ENCODE measurements at regions not wholly inside any gene's neighbourhood (a gene's known extent, or its start where the extent isn't known, plus 50 kb on each side); places are given as distances from the start of the nearest gene placed in this dataset.

GRCh38 chr14:98103705-98104104 lies 1168.3 kb downstream of the BCL11B start:
- no peak for DNase-seq (ENCODE audit: low read depth in 2 of 2)

DNA sequence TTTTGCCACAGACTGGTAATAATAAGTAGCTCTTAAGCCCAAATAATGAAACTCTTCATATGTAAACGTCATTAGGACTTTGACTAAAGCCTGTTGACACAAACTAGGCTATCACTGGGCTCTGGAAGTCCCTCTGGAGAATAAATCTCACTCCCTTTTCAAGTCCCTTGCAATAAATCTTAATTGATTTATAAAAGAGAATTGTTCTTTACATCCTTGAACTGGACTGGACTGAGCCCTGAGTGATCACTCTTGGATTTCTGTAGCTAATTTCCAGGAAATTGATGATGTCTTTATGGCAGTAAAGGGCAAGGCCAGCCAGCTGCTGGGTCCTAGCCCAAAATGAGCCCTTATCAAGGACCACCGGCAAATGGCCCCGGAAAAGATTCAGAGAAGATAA lies 1162.7 kb downstream of the BCL11B start:
- DNase-seq (ENCODE audit: low read depth in 2 of 2): no peak

DNA sequence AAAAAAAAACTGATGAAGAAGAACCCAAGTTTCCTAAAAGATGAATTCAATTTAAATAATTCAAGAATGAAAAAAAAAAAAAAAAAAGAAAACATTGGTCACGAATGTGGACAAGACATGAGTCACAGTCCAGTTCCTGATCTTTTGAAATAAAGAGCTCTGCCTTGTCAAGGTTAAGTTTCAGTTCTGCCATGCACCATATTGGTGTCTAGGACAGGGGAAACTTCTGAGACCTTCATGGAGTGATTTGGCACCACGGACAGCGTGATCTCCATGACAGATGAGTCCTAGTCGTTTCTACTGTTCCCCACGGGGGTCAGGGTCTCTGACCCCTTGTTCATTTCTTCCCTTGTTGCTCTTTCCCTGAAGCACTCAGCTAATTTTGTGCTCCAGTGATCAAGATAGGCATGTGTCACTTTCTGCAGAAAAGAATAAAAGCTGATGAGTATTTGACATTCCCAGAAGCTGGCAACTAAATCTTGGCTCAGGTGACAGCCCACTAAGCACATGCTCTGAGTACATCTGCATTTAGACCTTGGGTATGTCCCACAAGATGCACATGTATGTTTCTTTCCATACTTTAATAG lies 1159.7 kb downstream of the BCL11B start:
- DNase-seq (ENCODE audit: low read depth in 2 of 2): no peak

DNA sequence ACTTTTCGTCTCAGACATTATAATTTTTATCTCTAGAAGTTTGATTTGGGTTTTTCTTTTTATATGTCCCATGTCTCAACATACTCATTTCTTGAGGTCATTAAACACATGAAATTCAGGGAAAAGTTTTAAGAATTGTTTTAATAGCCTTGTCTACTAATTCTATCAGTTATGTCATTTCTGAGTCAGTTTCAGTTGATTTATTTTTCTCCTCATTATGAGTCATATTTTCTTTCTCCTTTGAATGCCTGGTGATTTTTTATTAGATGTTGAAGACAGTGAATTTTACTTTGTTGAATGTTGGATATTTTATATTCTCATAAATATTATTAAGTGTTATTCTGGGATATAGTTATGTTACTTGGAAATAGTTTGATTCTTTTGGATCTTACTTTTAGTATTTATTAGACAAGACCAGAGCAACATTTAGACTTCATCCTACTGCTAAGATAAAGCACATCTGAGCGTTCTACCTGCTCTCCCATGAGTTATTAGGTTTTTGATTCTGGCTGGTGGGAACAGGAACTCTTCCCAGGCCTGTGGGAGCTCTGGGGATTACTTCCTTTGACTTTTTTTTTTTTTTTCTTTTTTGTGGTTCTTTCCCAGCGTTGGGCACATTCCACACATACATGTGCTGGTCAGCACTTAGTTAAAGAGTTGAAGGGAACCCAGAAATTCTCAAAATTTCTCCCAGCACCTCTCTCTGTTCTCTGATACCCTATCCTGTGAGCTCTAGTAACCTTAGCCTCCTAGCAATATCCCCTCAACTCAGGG lies 1157.7 kb downstream of the BCL11B start:
- DNase-seq (ENCODE audit: low read depth in 2 of 2): no peak

DNA sequence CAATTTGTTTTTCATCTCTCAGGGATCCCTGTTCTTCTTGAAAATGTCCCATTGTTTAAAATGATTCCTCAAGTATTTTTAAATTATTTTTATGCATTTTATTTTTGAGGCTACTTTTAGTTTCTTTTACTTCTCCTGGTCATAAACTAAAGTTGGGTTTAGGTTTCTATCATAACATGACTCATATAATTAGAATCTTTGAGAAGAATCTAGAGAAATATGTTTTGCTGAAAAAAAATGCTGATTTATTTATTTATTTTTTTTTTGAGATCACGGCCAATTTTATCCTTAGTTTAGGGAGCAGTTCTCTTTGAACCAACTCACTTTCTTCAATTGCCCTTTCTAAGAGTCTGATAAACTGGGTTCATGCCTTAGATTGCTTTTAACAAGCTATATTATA lies 1157.1 kb downstream of the BCL11B start:
- DNase-seq (ENCODE audit: low read depth in 2 of 2): no peak

GRCh38 chr14:98118749-98119148 lies 1153.2 kb downstream of the BCL11B start:
- DNase-seq (ENCODE audit: low read depth in 2 of 2): no peak

- no peak for DNase-seq (ENCODE audit: low read depth in 2 of 2)
Observed at GRCh38 chr14:98119739-98120138, 1152.3 kb downstream of the BCL11B start.

GRCh38 chr14:98120831-98121464 lies 1151.0 kb downstream of the BCL11B start:
- no peak for DNase-seq (ENCODE audit: low read depth in 2 of 2)

DNA sequence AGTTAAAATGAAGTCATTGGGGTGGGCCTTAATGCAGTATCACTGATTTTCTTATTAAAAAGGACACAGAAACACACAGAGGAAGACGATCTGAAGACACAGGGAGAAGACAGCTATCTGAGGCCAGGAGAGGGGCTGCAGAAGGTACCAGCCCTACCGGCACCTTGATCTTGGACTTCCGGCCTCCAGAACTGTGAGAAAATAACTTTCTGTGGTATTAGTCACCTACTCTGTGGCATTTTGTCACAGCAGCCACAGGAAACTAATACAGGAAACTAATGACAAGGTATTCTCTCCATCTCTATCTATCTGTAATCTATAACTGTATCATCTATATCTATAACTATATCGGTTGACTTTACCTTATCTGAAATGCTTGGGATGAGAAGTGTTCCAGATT lies 1149.5 kb downstream of the BCL11B start:
- DNase-seq (ENCODE audit: low read depth in 2 of 2): no peak

DNA sequence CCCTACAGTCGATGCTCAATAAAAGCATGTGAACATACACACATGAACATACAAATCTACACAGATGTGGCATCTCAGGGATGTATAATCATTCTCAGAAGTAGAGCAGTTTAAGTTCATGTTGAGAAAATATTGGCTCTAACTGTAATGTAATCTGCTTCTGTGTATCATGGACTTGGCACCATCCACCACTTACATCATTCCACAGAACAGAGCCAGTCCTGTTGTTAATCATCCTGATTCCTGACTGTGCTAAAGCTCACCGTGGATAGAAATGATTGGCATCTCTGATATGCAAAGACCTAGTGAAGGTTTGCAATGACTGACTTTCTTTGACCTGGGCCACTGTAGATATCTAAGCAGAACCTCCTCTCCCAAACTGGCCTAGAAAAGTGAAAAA lies 1141.3 kb downstream of the BCL11B start:
- no peak for DNase-seq (ENCODE audit: low read depth in 2 of 2)

- DNase-seq (ENCODE audit: low read depth in 2 of 2): no peak
Observed at GRCh38 chr14:98131406-98131805, 1140.6 kb downstream of the BCL11B start.

DNA sequence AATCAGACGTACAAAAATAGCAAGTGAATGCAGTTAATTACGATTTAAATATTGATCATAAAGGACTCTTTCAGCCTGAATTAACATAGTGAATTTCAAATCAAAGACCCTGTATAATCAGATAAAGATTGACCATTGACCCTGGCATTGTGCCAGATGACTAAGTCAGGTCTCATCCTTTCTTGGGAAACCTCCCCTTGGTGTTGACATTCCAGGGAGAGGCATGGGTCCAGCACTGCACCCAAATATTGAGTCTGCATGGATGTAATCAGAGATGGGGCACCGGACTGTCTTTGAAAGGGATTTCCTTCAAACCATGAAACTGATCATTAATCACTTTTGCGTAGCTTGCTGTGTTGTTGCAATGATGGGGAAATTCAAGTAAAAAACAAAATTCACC lies 1138.2 kb downstream of the BCL11B start:
- DNase-seq (ENCODE audit: low read depth in 2 of 2): no peak

GRCh38 chr14:98136012-98136789 lies 1135.8 kb downstream of the BCL11B start:
- DNase-seq (ENCODE audit: low read depth in 2 of 2): no peak

DNA sequence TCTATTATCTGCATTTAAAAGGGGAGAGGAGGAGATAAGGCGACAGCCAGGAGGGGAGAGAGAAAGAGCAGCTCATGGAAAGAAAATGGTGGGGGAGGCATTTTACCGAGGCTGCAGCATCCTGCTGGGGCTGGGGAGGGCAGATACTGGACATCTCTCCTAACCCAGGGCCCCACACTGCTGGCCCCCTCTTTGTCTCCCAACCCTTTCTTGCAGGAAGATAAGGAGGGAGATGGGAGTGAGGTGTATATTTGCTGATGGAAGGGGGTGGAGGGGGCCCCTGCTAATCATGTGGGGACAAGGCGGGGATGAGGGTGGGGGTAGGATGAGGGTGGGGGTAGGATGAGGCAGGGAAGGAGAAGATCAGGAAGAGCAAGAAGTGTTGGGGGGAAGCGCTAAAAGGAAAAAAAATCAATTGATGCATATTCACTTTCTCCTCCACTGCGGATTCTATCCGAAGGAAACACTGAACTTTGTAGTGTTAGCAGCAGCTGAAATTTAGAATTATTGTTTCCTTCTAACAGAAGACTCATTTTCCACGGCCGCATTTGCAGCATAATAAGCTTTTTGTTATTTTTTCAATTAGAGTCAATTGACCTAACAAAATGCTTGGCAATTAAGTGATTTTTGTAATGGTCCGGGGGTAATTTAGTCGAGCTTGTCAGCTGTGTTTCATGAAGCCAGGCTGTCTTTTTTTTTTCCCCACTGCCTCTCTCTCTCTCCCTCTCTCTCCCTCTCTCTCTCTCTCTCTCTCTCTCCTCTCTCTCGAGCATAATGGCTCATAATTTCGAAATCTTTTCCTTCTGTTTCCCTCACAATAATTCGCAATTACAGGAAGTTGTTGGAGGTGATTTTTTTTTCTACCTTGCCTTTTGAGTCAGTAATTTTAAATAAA lies 1134.6 kb downstream of the BCL11B start:
- DNase-seq (ENCODE audit: low read depth in 2 of 2): no peak

DNA sequence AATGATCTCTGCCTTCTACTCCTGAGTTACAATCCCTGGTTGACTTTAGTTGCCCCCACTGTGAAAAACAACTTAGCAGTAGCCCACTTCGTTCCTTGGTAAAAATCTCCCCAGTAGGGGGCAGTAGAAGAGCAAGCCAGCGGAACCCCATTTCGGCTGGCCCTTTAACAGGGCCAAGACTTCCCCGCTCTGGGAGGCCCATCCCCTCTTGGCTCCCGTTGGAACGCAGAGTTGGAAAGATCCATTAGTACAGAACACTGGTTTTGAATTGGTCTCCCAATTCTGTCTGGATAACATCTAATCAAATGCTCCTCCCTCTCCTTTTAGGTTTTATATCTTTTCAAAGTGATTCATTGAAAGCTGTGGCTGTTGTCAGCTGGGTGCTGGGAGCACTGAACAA lies 1133.3 kb downstream of the BCL11B start:
- DNase-seq (ENCODE audit: low read depth in 2 of 2): peak; percentile 14 to 38

DNA sequence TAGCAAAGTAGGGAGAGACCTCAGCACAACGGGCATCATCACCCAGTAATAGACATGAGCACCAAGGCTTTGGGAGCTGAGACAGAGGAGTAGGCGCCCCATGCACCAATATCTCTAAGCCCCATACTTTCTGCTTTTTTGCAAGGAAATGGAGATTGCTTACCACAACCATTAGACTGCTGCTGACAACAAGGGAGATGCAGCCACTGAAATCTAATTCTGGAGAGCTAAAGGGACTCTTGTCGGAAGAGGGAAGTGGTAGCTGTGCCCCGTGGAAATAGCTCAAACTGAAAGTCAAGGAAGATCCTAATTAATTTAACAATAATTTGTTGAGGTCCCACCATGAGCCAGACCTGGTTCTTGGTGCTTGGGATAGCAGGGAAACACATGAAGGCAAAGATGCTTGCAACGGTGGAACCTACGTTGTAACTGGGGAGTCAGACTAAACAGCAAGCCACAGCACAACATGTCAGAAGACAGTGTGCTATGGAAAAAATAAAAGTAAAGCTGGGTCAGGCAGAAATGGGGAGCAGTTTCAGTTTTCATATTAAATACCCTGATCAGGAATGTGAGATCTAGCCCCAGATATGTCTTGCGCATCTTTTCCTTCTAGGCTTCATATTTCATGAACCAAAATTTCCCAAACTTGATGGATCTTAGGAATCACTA lies 1131.0 kb downstream of the BCL11B start:
- DNase-seq (ENCODE audit: low read depth in 2 of 2): no peak

DNA sequence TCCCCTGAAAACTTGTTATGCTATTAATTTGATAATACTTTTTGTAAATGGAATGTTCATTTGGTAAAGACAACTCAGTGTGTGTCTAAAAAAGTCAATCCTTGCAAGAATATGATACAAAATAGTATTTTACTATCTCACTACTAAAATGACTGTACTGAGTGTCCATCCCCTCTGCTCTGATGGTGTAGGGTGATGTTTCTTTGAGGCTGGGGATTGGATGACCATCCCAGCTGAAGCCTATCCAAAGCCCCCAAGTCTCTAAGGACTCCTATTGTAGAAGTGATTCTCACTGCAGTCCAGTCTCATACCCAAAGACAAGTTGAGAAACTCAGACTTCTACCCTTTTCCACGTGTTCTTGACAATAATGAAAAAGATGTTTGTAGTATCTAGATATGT lies 1128.4 kb downstream of the BCL11B start:
- DNase-seq (ENCODE audit: low read depth in 2 of 2): no peak

- DNase-seq (ENCODE audit: low read depth in 2 of 2): no peak
Observed at GRCh38 chr14:98144964-98145363, 1127.0 kb downstream of the BCL11B start.

DNA sequence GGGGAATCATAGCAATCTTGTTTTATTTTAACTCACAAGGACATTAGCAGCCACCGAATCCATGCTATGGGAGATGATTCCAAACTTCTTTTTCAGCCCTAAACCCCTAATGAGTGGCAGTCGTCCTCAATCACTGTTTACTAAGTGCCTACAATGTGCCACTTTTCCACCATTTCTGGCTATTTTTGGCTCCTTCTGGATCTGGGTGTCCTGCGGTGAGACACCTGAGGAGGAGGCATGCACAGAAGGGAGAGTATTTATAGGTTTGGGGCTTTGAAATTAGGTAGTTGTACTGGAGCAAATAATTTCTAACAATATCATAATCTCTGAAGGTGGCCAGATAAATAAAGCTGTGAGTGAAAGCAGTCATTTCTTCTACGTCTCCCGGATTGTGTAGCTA lies 1125.6 kb downstream of the BCL11B start:
- DNase-seq (ENCODE audit: low read depth in 2 of 2): no peak

DNA sequence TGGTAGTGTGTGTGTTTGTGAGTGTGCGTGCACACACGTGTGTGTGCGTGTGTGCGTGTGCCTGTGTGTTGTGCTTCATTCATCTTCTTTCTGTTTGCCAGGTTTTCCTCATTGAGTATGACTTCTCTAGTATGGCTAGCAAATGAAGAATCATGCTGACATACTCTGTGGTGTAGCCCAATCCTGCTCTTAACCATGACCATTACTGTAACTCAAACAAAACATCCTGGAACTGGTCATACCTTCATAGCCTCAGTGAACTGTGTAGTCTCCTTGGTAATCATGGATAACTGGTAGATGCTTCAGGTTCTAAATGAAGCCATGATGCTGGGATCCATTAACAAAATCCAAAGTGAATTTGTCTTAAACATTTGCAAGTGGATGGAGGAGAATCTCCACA lies 1117.7 kb downstream of the BCL11B start:
- no peak for DNase-seq (ENCODE audit: low read depth in 2 of 2)

GRCh38 chr14:98156411-98156810 lies 1115.6 kb downstream of the BCL11B start:
- no peak for DNase-seq (ENCODE audit: low read depth in 2 of 2)
